ENCODE measurements at regions not wholly inside any gene's neighbourhood (a gene's known extent, or its start where the extent isn't known, plus 50 kb on each side); places are given as distances from the start of the nearest gene placed in this dataset.

GRCh38 chr16:6207124-6207523 lies 1109.5 kb upstream of the EEF2KMT start:
- no peak for TF ChIP-seq YY1 (IDR thresholded peaks at IDR 0.05; ENCODE audit: insufficient read depth, insufficient read length)
- no peak for TF ChIP-seq ZNF274 (IDR thresholded peaks at IDR 0.05; ENCODE audit: low read depth, low read length)
- TF ChIP-seq SUZ12 (IDR thresholded peaks at IDR 0.05; ENCODE audit: extremely low read depth, insufficient read depth, insufficient read length): no peak
